GM19395 (cell line): ENCODE measurements at regions not wholly inside any gene's neighbourhood (a gene's known extent, or its start where the extent isn't known, plus 50 kb on each side); places are given as distances from the start of the nearest gene placed in this dataset.
"Not testable (repeated sequence)": the region's sequence is repeated elsewhere in the genome, so short reads cannot be mapped to it uniquely, and the experiment has no call there.

Experiments used
- ATAC-seq: cut with Tn5 transposase; IDR thresholded peaks from one replicate; pipeline ENCODE4 v1.9.1; 2021; ENCODE audit warnings: mild to moderate bottlenecking, moderate library complexity; ENCODE audit not compliant: unreplicated experiment

- no peak for ATAC-seq
Observed at GRCh38 chr12:124707316-124707715, 139.9 kb upstream of the NCOR2 start.

- no peak for ATAC-seq
Observed at GRCh38 chr12:124706363-124706762, 139.0 kb upstream of the NCOR2 start.

GRCh38 chr12:124705545-124706138 is 138.2 kb upstream of the NCOR2 start:
- no peak for ATAC-seq

GRCh38 chr12:124704619-124705018 is 137.2 kb upstream of the NCOR2 start:
- no peak for ATAC-seq

GRCh38 chr12:124703856-124704255 is 136.4 kb upstream of the NCOR2 start:
- ATAC-seq: no peak

GRCh38 chr12:124702736-124703135 is 135.3 kb upstream of the NCOR2 start:
- ATAC-seq: no peak

- ATAC-seq: no peak
Observed at GRCh38 chr12:124700810-124701592, 133.6 kb upstream of the NCOR2 start.

GRCh38 chr12:124699909-124700308 is 132.5 kb upstream of the NCOR2 start:
- no peak for ATAC-seq

- ATAC-seq: no peak
Observed at GRCh38 chr12:124698998-124699305, 131.5 kb upstream of the NCOR2 start.

GRCh38 chr12:124698211-124698997 is 131.0 kb upstream of the NCOR2 start:
- no peak for ATAC-seq

- not testable (repeated sequence) for ATAC-seq
Observed at GRCh38 chr12:124697722-124698121, 130.3 kb upstream of the NCOR2 start.

- ATAC-seq: no peak
Observed at GRCh38 chr12:124696693-124697476, 129.5 kb upstream of the NCOR2 start.

GRCh38 chr12:124695861-124696260 is 128.4 kb upstream of the NCOR2 start:
- no peak for ATAC-seq

GRCh38 chr12:124694846-124695497 is 127.6 kb upstream of the NCOR2 start:
- ATAC-seq: no peak

GRCh38 chr12:124694250-124694649 is 126.8 kb upstream of the NCOR2 start:
- ATAC-seq: peak; percentile 73

- ATAC-seq: no peak
Observed at GRCh38 chr12:124693111-124693723, 125.8 kb upstream of the NCOR2 start.

GRCh38 chr12:124692443-124692842 is 125.0 kb upstream of the NCOR2 start:
- ATAC-seq: no peak

- ATAC-seq: no peak
Observed at GRCh38 chr12:124691429-124691828, 124.0 kb upstream of the NCOR2 start.

- no peak for ATAC-seq
Observed at GRCh38 chr12:124689631-124690030, 122.2 kb upstream of the NCOR2 start.

- no peak for ATAC-seq
Observed at GRCh38 chr12:124688356-124688992, 121.1 kb upstream of the NCOR2 start.
